GM03348 (cell line): ENCODE measurements at regions not wholly inside any gene's neighbourhood (a gene's known extent, or its start where the extent isn't known, plus 50 kb on each side); places are given as distances from the start of the nearest gene placed in this dataset.
A peak's percentile ranks its signal among the peaks of the same experiment; 100 is the strongest.

Source experiments
- DNase-seq: peaks from one replicate; pipeline ENCODE4 v3.0.0; 2012; ENCODE audit warnings: low spot score

DNA sequence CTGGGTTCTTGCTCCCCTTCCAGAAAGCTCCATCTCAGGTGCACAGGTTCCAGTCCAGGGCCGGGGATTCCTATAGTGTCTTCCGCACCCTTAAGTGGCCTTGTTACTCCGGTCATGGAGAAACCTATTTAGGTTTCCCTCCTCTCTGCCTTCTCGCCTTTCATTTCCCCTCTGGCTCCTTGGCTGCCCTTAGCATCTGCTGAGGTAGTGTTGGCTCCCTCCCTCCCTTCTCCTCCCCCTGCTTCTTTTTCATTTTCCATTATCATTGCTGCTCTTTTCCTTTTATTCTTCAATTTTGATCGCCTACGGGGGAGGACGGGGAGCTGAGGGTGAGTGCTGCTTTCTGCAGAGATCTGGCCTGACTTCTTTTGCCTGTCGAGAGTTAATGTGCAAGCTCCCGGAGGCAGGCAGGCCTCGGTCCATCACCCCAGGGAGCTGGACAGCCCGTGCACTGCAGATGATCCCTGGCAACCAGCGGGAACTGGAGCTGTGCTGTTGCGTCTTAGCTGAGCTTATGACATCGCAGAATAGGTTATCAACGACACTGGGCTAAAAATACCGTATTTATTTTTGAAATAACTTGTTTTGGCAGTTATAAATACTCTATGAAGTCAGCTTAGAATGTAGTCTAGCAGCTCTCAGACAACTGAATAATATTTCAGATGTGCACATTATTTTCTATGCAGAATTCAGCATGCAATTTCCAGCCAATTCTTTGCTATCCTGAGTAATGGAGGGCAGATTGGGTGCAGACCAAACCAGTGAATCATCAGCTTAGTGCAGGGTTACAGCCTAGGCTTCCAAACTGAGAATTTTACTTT, 141.9 kb downstream of the SLC4A3 start:
- DNase-seq, result peak; percentile 58

GRCh38 chr2:219772103-219772635, 144.7 kb downstream of the SLC4A3 start:
- DNase-seq, result no peak

DNA sequence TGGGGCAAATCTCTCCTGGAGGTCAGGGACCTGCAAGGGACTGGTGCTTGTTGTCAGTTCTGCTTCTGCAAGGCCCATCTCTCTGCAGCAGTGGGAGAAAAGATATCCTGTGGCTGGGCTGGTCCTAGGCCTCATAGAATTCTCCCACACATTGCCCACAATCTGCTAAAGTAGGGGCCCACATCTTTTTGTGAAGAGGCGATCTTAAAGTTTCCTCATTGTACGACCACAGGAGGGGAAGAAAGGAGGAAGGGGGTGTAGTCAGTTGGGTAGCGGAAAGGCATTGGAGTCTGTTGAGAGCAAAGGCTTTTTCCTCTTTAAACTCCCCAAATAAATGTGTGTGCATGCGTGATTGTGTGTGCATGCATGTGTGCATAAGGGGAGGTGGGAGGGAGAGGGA, 145.3 kb downstream of the SLC4A3 start:
- DNase-seq, result no peak

GRCh38 chr2:219775506-219775905, 148.1 kb downstream of the SLC4A3 start:
- DNase-seq, result no peak

- no peak for DNase-seq
These were observed 150.0 kb downstream of the SLC4A3 start for GRCh38 chr2:219777388-219777787.

GRCh38 chr2:219778189-219778588, 150.8 kb downstream of the SLC4A3 start:
- no peak for DNase-seq

- no peak for DNase-seq
These were observed 155.4 kb downstream of the SLC4A3 start for GRCh38 chr2:219782737-219783348.

DNA sequence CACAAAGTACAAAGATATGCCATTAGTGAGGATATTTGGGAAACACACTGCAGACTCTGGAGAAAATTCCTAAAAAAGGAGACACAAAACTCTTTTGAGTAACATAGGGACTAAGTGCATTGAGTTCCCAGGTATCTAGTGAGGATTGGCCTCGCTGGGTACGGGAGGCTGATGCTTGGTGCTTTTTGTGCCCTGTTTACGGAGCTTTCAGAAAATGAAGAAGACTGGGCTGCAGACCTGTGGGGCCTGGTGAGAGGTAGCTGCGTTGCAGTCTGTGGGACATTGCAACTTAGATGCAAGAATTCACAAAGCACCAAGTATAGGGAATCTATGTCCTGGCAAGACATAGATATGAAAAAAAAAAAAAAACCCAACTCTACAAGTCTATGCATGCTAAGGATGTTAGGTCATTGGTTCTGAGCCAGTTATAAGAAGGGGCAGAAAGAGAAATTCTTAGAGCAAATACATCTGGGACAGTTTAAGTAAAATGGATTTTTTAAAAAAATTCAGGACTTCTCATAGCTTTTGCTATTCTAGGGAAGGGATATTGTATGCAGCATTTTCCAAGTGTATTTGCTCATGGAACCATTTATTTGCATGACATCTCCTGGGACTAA, 156.0 kb downstream of the SLC4A3 start:
- peak; percentile 13 for DNase-seq

GRCh38 chr2:219784178-219784577, 156.7 kb downstream of the SLC4A3 start:
- DNase-seq, result no peak

DNA sequence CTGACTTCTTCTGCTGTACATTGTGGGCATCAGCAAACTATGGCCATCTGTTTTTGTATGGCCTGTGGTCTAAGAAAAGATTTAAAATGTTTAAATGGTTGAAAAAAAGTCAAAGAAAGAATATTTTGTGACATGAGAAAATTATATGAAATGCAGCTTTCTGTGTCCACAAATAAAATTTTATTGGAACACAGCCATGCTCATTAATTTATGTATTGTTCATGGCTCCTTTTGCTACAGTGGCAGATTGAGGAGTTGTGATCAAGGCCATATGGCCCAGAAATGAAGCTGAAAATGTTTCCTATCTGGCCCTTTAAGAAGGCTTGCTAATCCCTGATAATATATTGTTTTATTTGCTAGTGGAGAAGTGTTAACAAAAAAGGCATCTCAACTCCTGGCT, 162.0 kb downstream of the SLC4A3 start:
- DNase-seq, result no peak

- DNase-seq, result no peak
These were observed 165.0 kb downstream of the SLC4A3 start for GRCh38 chr2:219792446-219792845.

DNA sequence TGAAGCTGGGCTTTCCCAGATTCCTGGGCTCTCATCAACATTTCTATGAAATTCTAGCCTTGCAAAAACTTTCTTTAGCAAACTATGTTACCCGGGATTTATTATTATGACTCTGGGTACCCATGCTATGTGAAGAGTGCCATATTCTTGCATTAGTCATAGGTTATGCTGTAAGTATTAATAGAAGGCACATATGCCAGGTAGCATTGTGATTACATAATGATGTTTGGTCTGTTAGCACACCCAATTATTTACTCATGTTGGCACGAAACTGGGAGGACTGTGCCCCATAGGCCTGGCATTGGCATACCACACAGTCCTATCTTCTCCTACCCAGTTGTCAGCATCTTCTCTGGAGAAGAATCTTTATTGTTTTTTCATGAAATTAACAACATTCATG, 171.0 kb downstream of the SLC4A3 start:
- no peak for DNase-seq

- peak; percentile 36 for DNase-seq
These were observed 175.9 kb downstream of the SLC4A3 start for GRCh38 chr2:219803294-219803693.

DNA sequence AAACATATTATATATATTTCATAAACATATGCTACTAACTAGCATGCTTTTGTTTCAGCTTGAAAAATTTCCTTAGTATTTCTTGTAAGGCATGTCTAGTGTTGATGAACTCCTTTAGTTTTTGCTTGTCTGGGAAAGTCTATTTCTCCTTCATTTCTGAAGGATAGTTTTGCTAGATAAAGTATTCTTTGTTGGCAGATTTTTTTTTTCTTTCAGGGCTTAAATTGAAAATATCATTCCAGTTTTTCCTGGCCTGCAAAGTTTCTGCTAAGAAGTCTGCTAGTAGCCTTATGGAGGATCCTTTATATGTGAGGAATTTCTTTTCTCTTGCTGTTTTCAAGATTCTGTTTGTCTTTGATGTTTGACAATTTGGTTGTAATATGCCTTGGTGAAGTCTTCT, 183.5 kb downstream of the SLC4A3 start:
- no peak for DNase-seq

DNA sequence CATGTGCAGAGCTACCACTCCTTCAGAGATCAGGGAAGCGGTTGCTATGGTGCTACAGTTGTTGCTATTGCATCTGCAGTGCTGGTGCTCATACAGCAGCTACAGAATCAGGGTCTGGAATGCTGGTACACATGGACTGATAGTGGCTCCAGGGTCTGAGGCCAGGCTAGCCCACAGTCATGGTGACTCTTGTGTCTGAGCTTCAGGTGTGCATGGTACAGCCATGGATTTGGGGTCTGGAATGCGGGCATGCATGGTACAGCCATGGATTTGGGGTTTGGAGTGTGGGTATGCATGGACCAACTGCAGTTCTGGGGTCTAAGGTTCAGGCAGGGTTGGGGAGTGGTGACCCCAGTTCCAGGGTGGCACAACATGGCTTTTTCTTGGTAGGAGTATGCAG, 185.2 kb downstream of the SLC4A3 start:
- DNase-seq, result no peak

- no peak for DNase-seq
These were observed 193.3 kb downstream of the SLC4A3 start for GRCh38 chr2:219820767-219821166.

GRCh38 chr2:219823574-219823973, 196.1 kb downstream of the SLC4A3 start:
- DNase-seq, result no peak

DNA sequence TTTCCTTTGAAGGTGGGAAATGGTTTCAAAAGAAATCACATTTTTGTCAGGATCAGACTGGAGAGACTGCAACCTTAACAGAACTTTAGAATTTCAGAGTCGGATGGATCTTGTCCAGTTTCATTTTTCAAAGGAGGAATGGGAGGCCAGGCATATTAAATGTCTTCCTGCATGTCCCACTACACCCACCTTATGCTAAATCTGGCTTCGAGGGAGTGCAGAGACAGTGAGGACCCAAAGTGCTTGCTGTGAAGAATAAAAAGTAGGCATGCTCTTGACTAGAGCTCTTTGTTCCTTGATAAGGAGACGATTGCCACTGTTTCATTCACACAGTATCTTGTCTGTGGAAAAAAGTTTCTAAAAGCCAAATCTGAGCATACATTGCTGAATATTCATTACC, 197.6 kb downstream of the SLC4A3 start:
- no peak for DNase-seq

DNA sequence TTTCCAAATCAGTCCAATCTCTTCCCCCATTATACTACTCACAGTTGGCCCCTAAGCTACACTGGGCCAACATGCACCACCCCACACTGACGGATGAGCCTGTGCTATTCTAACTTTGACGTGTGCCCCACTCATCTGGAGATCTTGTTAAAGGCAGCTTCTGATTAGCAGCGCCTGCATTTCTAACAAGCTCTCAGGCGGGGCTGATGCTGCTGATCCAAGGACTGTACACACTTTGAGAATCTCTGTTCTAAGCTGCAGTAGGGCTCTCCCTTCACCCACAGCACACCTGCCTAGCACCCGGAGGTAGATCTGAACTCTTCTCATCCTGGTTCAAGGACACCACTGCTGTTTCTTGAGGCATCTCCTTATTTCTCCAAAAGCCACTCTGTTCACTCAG, 200.7 kb downstream of the SLC4A3 start:
- no peak for DNase-seq

DNA sequence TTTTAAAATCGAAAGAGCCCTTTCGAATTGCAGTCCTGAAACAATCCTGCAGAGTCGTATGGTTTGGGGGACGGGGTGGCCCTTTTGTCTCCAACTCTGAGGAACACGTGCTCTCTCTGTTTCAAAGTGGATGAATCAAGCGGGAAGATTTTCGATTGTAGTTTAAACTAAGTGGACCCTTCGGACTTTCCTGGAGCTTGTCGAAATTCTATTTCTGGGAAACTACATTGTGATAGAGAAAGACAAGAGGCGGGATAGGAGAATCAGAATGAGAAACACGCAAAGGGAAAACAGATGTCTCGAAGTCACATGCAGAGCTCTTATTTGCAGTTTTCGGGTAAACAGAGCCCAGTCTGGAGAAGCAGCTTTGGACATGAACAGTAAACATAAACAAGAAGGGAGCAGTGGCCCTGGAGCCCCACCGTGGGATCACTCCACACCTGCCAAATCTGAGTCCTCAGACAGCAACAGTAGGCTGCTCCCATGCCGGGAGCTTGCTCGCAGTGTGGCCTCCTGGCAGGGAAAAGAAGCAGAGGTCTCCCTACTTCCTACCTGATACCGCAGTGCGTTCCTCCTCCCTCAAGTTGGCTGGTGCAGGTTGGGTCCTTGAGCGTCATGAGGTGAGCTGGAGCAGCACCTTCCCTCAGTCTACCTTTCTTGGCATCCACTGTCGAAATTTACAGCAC, 202.4 kb downstream of the SLC4A3 start:
- no peak for DNase-seq

DNA sequence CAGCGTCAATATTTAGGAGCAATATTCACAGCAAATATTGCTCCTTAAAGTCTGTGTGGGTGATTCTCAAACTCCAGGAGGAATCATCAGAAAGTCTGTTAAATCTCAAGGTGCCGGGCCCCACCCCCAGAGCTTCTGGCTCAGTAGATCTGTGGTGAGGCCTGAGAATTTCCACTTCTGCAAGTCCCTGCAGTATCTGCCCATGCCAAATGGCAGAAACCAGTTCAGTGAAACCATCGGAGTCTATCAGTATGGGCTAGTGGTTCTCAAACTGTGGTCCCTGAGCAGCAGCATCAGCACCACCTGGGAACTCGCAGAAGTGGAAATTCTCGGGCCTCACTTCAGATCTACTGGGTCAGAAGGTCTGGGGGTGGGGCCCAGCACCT, 202.9 kb downstream of the SLC4A3 start:
- no peak for DNase-seq

DNA sequence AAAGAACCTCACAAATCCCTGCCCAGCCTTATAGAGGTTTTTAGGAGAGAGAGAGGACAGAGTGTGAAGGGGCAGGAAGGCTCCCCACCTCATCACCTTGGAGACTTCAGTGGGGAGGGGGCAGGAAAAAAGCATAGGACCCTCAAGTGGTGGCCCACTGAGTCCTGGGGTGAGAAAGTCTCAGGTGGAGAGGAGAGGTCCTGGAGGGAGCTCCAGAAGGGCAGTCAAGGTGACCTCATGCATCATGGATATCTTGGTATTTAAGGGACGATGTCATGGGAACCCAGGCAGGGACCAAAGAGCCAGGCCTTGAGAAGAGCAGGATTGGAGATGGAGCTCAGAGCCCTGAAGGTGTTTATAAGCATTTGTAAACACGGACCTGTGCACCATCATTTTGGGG, 204.5 kb downstream of the SLC4A3 start:
- no peak for DNase-seq

DNA sequence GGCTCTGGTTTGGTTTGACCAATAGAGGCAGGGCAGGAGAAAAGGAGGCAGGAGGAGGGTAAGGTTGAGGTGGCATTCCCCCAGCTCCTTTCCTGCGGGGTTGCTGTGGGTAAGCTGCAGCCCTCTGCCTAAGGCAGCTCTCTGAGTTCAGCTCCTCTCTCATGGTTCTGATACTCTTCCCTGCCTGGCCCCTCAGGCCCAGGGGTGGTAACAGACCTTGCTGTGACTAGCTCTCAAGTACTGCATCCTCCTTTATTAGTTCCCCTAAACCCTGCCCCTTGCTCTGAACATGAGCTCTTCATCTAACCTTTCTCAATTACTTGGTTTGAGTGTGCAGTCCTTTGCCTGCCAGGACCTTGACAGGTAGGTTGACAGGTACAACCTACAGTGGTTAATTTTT, 205.5 kb downstream of the SLC4A3 start:
- no peak for DNase-seq
